SJSA1 (cell line): ENCODE measurements at regions not wholly inside any gene's neighbourhood (a gene's known extent, or its start where the extent isn't known, plus 50 kb on each side); places are given as distances from the start of the nearest gene placed in this dataset.

Experiments
- DNase-seq, 2 experiments: peaks; one replicate each; pipeline ENCODE4 v3.0.0-alpha.2; 2015 to 2020; ENCODE audit warnings: low spot score in 2 of 2, low read depth in 1 of 2
- H3K27ac ChIP-seq: fragments of 250-450 bp; sonication (Bioruptor Pico); 2 replicates; pipeline ENCODE4 v1.5.1; 2020; ENCODE audit warnings: mild to moderate bottlenecking, moderate library complexity
- H3K27me3 ChIP-seq: fragments of 250-450 bp; sonication (Bioruptor Pico); replicated peaks from 2 replicates; pipeline ENCODE4 v1.5.1; 2020; ENCODE audit warnings: mild to moderate bottlenecking, moderate library complexity
- H3K36me3 ChIP-seq: fragments of 250-450 bp; sonication (Bioruptor Pico); 2 replicates; pipeline ENCODE4 v1.5.1; 2020; ENCODE audit warnings: mild to moderate bottlenecking
- H3K4me1 ChIP-seq: fragments of 250-450 bp; sonication (Bioruptor Pico); replicated peaks from 2 replicates; pipeline ENCODE4 v1.6.1; 2021; ENCODE audit warnings: mild to moderate bottlenecking
- H3K4me3 ChIP-seq: fragments of 250-450 bp; sonication (Bioruptor Pico); 2 replicates; pipeline ENCODE4 v1.5.1; 2020; ENCODE audit warnings: mild to moderate bottlenecking
- H3K9me3 ChIP-seq: fragments of 250-450 bp; sonication (Bioruptor Pico); replicated peaks from 2 replicates; pipeline ENCODE4 v1.5.1; 2020; ENCODE audit warnings: mild to moderate bottlenecking

GRCh38 chr9:109974143-109974917 is 194.3 kb downstream of the PALM2AKAP2 start:
- peaks cover 19% of the 10 kb centered on the region for H3K36me3 ChIP-seq
- H3K27me3 ChIP-seq = no peaks in the 10 kb centered on the region
- H3K4me3 ChIP-seq = no peak overlapping the region
- H3K27ac ChIP-seq = no peak overlapping the region
- H3K9me3 ChIP-seq = no peaks in the 10 kb centered on the region
- no peaks in the 10 kb centered on the region for H3K4me1 ChIP-seq
- no peak for DNase-seq

GRCh38 chr9:109974918-109975276 is 194.9 kb downstream of the PALM2AKAP2 start:
- no peak overlapping the region for H3K27ac ChIP-seq
- DNase-seq = no peak

GRCh38 chr9:109975574-109976295 is 195.7 kb downstream of the PALM2AKAP2 start:
- Histone ChIP-seq H3K27ac (no peak overlapping the region), H3K9me3 (no peaks in the 10 kb centered on the region), H3K4me1 (no peaks in the 10 kb centered on the region), H3K4me3 (no peak overlapping the region), H3K27me3 (no peaks in the 10 kb centered on the region), H3K36me3 (peaks cover 19% of the 10 kb centered on the region)
- no peak for DNase-seq

More at GRCh38 chr9:109974918-109975276, 194.9 kb downstream of the PALM2AKAP2 start:
- Histone ChIP-seq H3K4me3 (no peak overlapping the region), H3K4me1 (no peaks in the 10 kb centered on the region), H3K36me3 (peaks cover 19% of the 10 kb centered on the region), H3K9me3 (no peaks in the 10 kb centered on the region), H3K27me3 (no peaks in the 10 kb centered on the region)

- Histone ChIP-seq H3K4me3 (no peak overlapping the region), H3K27me3 (no peaks in the 10 kb centered on the region), H3K9me3 (no peaks in the 10 kb centered on the region), H3K4me1 (no peaks in the 10 kb centered on the region), H3K36me3 (peaks cover 19% of the 10 kb centered on the region), H3K27ac (no peak overlapping the region)
- DNase-seq = no peak
Measured at GRCh38 chr9:109976303-109976702, 196.3 kb downstream of the PALM2AKAP2 start.

- DNase-seq = no peak
- Histone ChIP-seq H3K9me3 (no peaks in the 10 kb centered on the region; the same call in 1 of the 2 replicates), H3K27me3 (no peaks in the 10 kb centered on the region), H3K36me3 (peaks cover 11% of the 10 kb centered on the region), H3K27ac (no peak overlapping the region), H3K4me1 (no peaks in the 10 kb centered on the region), H3K4me3 (no peak overlapping the region)
Measured at GRCh38 chr9:109977521-109977920, 197.5 kb downstream of the PALM2AKAP2 start.

GRCh38 chr9:109981091-109981490 is 201.1 kb downstream of the PALM2AKAP2 start:
- no peak for DNase-seq
- Histone ChIP-seq H3K27me3 (no peaks in the 10 kb centered on the region), H3K9me3 (no peaks in the 10 kb centered on the region; the same call in 1 of the 2 replicates), H3K36me3 (no peaks in the 10 kb centered on the region), H3K4me1 (peaks cover 6% of the 10 kb centered on the region), H3K27ac (no peak overlapping the region), H3K4me3 (no peak overlapping the region)

GRCh38 chr9:109986521-109986991 is 206.6 kb downstream of the PALM2AKAP2 start:
- Histone ChIP-seq H3K36me3 (0 out of 2 replicates have a peak, but pooled peaks cover 3% of the 10 kb centered on the region), H3K27ac (peak overlapping the region; percentile 88), H3K9me3 (no peaks in the 10 kb centered on the region; the same call in 1 of the 2 replicates), H3K4me3 (no peak overlapping the region), H3K27me3 (no peaks in the 10 kb centered on the region), H3K4me1 (peaks cover 30% of the 10 kb centered on the region)
- DNase-seq = peak in 1 of 2 experiments; percentile 86

- H3K27ac ChIP-seq = no peak overlapping the region
- 0 out of 2 replicates have a peak, but pooled peaks cover 5% of the 10 kb centered on the region for H3K36me3 ChIP-seq
- peaks cover 38% of the 10 kb centered on the region for H3K4me1 ChIP-seq
- no peaks in the 10 kb centered on the region for H3K27me3 ChIP-seq
- no peak overlapping the region for H3K4me3 ChIP-seq
- no peak for DNase-seq
- no peaks in the 10 kb centered on the region for H3K9me3 ChIP-seq
Measured at GRCh38 chr9:109989296-109989695, 209.3 kb downstream of the PALM2AKAP2 start.

GRCh38 chr9:109990541-109990940 is 210.5 kb downstream of the PALM2AKAP2 start:
- H3K36me3 ChIP-seq = peaks cover 11% of the 10 kb centered on the region; the same call in 1 of the 2 replicates
- no peak overlapping the region for H3K27ac ChIP-seq
- H3K4me3 ChIP-seq = no peak overlapping the region
- no peaks in the 10 kb centered on the region for H3K27me3 ChIP-seq
- no peak for DNase-seq
- H3K9me3 ChIP-seq = no peaks in the 10 kb centered on the region
- H3K4me1 ChIP-seq = peaks cover 38% of the 10 kb centered on the region

GRCh38 chr9:109992293-109992692 is 212.3 kb downstream of the PALM2AKAP2 start:
- Histone ChIP-seq H3K27ac (no peak overlapping the region), H3K4me1 (peaks cover 30% of the 10 kb centered on the region), H3K27me3 (no peaks in the 10 kb centered on the region), H3K4me3 (no peak overlapping the region), H3K9me3 (no peaks in the 10 kb centered on the region), H3K36me3 (peaks cover 12% of the 10 kb centered on the region; the same call in 1 of the 2 replicates)
- DNase-seq = no peak

GRCh38 chr9:109993250-109993978 is 213.4 kb downstream of the PALM2AKAP2 start:
- Histone ChIP-seq H3K27me3 (no peaks in the 10 kb centered on the region), H3K9me3 (no peaks in the 10 kb centered on the region), H3K4me3 (no peak overlapping the region), H3K27ac (no peak overlapping the region), H3K36me3 (peaks cover 9% of the 10 kb centered on the region; the same call in 1 of the 2 replicates), H3K4me1 (peaks cover 21% of the 10 kb centered on the region)
- no peak for DNase-seq

- H3K36me3 ChIP-seq = peaks cover 9% of the 10 kb centered on the region; the same call in 1 of the 2 replicates
- H3K4me1 ChIP-seq = peaks cover 20% of the 10 kb centered on the region
- no peak for DNase-seq
- no peaks in the 10 kb centered on the region for H3K27me3 ChIP-seq
- no peak overlapping the region for H3K27ac ChIP-seq
- H3K9me3 ChIP-seq = no peaks in the 10 kb centered on the region
- no peak overlapping the region for H3K4me3 ChIP-seq
Measured at GRCh38 chr9:109994141-109994540, 213.8 kb downstream of the C9orf152 start.

- Histone ChIP-seq H3K9me3 (no peaks in the 10 kb centered on the region), H3K4me1 (peaks cover 15% of the 10 kb centered on the region), H3K36me3 (peaks cover 12% of the 10 kb centered on the region; the same call in 1 of the 2 replicates), H3K27me3 (no peaks in the 10 kb centered on the region), H3K27ac (no peak overlapping the region), H3K4me3 (no peak overlapping the region)
- DNase-seq = no peak
Measured at GRCh38 chr9:109996936-109997580, 210.9 kb downstream of the C9orf152 start.
